ENCODE measurements at regions not wholly inside any gene's neighbourhood (a gene's known extent, or its start where the extent isn't known, plus 50 kb on each side); places are given as distances from the start of the nearest gene placed in this dataset.
"Not testable (repeated sequence)": the region's sequence is repeated elsewhere in the genome, so short reads cannot be mapped to it uniquely, and the experiment has no call there.

DNA sequence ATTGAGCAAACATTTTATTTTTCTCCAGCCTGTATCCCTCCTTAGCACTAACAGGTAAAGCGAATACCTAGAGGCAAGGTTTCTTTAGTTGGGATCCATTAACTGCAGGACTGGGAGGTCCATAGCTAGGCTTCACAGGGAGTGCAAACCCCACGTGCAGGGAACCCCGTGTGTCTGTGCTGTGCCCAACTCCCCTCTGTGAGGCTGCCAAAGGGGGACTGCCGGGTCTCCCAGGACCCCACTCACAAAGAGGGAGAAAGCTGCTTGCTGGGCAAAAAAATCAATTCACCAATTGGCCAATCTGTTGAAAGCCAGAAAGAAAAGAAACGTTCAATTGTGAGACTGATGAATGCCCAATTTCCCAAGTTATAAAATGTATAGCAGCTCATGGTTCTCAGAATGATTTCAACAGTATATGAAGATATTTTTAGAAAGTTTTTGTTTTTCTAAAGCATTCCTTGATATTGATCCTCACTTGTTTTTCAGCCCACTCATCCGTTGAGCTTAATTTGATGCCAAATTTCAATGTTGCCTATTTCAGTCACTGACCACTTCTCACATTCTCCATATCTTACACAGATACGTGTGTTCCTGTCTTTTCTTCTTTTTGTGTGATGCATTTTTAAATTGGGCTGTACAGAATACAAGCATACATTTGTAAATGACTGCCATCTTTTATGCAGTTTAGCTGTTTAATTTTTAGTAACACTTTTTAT lies 202.7 kb upstream of the PRSS58 start:
- no peak for DNase-seq

DNA sequence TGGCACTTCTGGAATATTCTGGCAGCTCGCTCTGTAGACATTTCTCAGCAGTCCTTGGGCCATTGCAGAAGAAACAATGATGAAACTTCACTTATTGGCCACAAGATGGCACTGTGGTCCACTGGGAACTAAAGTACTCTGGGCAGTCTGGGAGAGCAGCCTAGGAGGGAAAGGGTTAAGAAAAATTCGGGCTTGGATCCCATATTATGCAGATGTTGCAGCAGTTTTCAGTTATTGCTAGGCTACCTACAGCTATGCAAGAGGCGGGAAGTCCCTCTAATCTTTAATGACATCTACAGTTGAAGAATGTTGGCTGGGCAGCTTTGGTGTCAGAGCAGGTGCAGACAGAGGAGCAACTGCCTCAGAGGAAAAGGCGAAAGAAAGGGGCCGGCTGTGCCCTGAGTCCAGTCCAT lies 201.7 kb upstream of the PRSS58 start:
- no peak for DNase-seq

DNA sequence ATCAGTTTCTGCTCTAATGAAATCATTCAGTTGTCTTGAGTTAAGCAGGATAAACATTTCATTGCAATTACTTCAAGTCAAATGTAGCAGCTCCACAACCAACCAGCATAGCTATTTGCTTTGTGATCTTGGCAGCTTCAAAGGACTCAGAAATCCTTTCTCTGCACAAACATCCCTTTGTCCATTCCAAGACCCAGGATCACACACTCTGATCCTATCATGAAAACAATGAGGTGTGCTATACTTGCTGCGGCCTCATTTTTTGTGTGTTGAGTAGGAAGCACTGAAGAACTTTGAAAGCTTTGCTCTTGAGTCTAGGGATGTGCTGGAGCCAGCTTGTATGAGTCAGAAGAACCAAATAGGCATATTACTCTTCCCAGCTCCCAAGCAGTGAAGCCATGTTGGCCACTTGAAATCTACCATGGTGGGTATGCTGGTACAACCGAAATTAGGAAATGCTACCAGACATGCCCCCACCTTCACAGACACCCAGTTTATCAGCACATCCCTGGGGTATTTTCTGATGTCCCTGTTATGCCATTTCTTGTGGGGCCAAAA lies 199.4 kb upstream of the PRSS58 start:
- DNase-seq, result no peak

DNA sequence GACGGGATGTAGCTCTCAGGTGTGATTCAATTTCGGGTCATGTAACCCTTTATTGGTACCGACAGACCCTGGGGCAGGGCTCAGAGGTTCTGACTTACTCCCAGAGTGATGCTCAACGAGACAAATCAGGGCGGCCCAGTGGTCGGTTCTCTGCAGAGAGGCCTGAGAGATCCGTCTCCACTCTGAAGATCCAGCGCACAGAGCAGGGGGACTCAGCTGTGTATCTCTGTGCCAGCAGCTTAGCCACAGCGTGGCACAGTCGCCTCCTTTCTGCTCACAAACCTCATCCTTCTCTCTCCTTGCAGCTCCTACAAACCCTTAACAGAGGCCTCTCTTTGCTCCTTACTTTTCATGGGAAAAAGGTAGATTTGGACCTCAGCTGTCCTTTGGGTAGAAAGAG lies 197.5 kb upstream of the PRSS58 start:
- no peak for DNase-seq

DNA sequence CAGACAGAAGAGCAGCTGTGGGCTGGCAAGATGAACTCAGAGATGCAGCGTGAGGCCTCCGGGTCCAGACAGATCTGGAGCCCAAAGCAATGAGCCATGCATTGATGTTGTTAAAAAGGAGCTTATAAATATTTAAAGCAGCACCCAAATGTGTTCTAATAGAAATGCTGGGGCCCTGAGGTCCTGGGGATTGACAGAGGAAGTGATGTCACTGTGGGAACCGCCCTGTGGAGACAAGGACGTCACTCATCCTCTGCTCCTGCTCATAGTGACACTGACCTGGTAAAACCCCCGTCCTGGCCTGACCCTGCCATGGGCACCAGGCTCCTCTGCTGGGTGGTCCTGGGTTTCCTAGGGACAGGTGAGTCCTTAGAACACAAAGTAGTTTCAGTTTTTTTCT lies 197.0 kb upstream of the PRSS58 start:
- no peak for DNase-seq

DNA sequence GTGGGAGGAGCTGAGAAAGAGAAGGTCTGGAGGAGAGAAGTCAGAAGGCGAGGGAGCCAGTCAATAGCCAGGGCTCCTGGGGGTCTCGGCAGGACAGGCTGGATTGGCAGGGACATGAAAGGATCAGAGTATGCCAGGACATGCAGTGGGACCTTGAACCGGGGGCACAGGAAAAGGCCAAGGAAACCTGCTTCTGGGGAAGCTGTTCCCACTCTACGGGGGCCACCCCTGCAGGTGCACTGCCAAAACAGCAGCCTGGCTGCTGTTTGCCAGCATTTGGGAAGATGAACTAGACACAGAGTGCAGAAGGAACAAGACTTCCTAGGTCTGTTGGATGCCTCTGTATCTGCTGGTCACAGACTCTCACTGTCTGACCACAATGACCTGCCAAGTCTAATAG lies 194.9 kb upstream of the PRSS58 start:
- no peak for DNase-seq

DNA sequence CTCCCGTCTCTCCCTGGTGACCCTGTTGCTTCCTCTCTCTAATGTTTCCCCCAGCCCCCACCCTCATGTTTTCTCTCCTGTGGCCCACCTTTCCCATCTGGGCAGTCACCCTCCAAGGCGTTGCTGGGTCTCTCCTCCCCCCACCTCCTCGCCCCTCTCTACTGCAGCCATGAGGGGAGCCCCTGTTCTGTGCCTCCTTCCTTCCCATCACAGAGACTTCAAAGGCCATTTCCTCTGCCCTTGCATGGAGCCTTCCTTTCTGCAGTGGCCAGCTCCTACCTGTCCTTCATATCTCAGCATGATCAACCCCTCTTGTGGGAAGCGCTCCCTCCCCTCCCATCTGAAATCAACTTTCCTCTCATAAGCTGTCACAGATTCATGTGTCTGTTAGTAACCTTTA lies 194.0 kb upstream of the PRSS58 start:
- no peak for DNase-seq

DNA sequence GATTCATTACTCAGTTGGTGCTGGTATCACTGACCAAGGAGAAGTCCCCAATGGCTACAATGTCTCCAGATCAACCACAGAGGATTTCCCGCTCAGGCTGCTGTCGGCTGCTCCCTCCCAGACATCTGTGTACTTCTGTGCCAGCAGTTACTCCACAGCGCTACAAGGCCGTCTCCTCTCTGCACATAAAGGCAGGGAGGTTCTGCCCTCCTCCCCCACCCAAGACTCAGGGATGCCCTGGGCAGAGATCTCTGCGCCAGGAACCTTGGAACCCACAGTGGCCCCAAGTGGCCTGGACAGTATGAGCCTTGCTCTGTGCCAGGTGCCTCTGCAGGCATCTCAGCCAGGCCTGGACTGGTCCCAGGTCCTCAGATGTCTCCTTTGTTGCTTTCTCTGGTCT lies 193.4 kb upstream of the PRSS58 start:
- DNase-seq, result no peak

DNA sequence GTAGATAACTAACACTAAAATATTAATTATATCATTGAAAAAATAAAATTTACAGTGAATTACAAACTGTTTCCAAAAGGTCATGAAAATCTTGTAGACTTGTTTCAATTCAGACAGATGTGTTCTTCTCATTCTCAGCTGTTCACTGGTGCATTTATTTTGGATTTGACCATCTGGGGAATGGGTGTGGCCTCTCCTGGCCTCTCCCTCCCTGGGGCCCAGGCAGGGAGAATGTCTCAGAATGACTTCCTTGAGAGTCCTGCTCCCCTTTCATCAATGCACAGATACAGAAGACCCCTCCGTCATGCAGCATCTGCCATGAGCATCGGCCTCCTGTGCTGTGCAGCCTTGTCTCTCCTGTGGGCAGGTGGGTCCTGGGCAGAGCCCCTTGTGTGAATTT lies 192.8 kb upstream of the PRSS58 start:
- no peak for DNase-seq

DNA sequence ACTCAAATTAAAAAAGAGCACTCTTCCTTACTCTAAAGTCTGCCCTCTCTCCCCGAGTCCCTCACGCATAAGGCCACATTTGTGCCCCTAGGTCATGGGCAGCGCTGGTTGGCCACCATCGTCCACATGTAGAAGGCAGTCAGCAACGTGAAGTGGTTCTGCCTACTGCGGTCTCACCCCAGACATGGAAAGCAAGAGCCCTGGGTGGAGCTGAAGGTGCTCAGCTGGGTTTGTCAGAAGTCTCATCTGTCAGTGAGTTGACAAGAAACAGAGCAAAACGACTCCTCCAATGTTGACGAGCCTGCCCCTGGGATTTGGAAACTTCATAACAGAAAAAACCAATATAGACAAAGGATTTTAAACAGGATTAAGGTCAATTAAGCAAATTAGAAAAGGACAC lies 192.3 kb upstream of the PRSS58 start:
- DNase-seq, result no peak

DNA sequence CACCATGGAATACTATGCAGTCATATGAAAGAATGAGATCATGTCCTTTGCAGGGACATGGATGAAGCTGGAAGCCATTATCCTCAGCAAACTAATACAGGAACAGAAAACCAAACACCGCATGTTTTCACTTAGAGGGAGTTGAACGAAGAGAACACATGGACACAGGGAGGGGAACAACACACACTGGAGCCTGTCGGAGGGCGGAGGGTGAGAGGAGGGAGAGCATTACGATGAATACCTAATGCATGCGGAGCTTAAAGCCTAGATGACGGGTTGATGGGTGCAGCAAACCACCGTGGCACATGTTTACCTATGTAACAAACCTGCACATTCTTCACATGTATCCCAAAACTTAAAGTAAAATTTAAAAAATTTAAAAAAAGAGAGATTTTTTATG lies 191.0 kb upstream of the PRSS58 start:
- DNase-seq, result not testable (repeated sequence)

DNA sequence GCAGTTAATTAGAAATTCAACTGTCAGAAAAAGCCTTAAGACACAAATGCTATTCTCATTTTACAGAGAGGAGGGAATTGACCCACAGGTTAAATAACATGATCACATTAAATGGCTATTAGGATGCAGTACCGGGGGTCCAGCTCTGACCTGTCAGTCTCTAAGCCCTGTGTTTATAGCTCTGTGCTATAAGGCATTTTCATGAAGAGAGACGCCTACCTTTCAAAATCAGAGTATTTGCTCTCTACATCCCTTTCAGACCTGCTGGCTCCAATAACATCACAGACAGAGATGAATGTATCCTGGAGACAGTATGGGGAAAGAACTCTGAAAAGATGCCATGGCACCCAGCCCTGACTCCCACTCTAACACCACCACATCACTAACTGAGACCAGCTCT lies 189.9 kb upstream of the PRSS58 start:
- no peak for DNase-seq

DNA sequence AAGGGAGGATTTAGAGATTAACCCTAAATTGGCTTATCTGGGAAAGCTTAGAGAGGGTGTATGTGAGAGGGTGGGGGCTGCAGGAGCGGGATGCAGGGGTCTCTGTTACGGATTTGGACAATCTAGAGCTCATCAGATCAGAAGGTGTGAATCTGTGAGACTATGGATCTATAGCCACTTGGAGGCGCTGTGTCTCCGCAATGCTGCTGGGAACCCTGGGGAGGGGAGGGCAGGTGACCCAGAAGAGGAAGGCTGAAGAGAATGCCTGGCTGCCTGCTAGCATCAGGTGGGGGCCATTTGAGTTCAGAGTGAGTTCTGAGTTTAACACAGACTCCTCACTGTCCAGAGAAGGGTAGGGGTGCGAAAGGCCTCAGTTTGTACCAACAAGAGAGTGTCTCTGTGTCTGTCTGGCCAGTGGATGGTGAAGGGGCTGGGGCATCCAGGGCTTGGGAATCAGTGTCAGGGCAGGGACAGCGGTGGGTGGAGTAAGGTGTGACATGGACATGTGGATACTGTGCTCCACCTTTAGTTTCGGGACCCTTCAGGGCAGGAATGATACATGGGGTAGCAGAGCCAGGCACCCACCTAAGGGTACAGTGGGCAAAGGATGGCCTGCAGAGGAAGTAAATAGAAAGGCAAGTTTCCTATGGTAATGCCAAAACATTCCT lies 187.3 kb upstream of the PRSS58 start:
- peak; percentile 34 for DNase-seq

DNA sequence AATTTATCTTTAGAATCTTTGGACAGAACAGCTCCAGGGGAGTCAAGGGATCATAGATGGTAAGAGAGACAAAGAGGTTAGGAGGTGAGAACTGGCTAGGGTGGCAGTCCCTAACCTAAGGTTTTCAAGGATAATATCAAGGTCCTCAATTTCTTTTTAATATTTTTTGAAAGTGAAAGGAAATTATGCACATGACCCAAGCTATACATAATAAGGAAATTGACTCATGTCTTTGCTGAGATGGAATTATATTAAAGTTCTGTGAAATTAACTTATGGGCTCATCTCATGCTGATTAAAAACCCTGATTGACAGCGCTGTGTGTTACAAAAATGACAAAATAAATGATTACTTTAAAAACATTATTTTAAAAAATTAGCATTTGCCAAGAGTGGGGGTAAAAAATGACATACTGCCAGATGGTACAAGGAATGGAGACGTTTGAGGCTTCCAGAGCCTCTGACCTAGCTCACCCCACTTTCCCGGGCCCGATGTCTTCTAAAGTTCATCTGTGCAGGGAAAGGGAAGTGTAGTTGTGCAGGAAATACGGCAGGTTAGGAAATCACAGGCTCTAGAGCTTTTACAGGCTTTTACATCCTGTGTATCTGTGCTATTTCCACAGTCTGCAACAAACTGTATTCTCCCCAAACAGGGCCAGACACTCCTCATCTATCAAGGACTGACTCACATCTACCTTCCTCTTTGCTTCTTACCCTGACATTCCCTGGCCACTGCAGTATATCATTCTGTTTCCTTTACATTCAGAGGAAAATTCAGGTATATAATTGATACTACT lies 185.6 kb upstream of the PRSS58 start:
- no peak for DNase-seq

DNA sequence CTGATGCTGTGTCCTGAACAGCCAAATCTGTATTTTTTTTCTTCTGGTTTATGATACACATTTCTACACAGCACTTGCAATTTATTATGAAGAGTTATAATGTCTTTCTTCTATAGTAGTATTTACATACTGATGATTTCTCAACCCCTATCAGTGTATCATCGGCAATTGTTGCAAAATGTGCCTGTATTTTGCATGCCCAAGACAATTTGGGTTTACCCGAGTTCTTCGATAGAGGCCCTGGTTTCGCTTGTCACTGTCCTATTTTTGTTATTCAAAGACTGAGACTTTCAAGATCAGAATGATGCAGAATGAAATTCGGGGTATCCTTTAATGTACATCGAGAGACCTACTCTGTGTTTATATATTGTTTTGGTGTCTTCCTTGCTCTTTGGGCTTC lies 184.5 kb upstream of the PRSS58 start:
- no peak for DNase-seq

DNA sequence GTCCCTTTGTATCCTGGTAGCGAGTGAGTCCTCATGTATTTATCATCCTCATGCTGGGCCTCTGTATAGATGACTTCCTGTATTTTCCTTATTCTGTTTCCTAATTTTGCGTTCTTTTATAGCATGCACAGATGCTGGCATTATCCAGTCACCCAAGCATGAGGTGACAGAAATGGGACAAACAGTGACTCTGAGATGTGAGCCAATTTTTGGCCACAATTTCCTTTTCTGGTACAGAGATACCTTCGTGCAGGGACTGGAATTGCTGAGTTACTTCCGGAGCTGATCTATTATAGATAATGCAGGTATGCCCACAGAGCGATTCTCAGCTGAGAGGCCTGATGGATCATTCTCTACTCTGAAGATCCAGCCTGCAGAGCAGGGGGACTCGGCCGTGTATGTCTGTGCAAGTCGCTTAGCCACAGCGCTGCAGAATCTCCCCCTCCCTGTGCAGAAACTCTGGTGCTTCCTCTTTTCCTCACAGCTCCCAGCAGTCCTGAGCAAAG lies 183.1 kb upstream of the PRSS58 start:
- DNase-seq, result no peak

DNA sequence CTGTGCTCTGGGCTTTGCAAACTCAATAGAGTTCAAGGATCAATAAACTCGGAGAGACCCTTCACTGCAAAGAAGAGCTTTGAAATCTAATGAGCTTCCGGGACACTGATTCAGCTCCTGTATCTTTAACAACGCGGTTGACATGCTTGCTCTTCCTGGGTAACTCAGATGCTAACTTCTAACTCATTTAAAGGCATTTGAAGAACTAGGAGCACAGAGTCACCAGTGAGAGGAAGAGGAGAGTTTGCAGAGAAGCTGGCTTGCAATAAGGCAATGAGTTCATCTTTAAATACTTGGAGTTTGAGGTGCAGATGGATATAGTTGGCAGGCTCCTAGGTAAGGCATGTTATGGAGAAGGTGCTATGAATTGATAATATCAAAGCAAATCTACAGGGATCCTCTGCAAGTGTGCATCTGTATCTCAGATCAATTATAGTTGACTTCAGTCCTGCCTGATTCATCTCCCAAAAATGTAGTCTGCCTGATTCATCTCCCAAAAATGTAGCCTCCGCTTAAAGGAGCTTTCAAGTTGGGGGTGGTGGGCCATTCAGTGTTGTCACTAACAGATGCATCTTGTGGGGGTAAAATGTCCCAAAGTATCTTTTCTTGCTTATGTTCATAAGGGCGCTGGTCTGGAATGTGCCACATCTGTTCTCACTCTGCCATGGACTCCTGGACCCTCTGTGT lies 182.5 kb upstream of the PRSS58 start:
- no peak for DNase-seq

DNA sequence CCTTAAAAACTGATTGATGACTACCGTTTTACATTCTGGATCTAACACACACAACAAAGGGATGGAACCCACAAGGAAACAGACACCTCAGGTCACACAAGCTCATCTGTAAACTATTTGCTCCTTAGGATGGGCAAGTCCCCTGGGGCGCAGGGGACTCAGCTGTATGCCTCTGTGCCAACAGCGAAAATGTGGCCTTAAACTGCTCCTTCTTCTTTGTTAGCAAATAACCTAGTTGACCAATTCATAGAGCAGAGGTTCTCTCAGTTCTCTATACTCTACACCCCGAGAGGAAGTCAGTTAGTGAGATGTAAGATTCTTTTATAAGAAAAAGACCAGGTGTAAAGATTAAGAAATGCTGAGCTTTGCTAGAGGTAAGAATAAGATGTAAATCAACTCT lies 181.9 kb upstream of the PRSS58 start:
- no peak for DNase-seq

DNA sequence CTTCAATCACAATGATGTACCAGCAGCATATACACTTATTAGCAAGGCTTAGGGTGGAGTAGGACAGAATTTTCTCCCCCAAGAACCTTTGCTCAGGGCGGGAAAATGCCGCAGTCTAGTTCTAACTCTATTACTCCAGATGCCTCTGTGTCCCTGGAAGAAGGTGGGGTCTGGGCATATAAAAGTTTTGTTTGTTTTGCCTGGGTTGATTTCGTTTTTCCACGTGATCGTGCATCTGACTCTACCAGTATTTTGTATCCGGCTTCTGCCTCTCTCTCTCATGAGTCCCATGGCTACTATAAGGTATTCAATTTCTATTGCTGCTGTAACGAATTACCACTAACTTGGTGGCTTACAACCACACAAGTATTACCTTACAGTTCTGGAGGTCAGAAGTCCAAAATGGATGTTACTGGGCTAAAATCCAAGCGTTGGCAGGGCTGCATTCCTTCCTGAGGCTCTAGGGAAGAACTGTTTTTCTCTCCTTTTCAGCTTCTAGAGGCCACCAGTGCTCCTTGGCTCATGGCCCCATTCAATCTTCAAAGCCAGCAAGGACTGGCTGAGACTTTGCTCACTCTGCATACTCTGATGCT lies 181.2 kb upstream of the PRSS58 start:
- no peak for DNase-seq

DNA sequence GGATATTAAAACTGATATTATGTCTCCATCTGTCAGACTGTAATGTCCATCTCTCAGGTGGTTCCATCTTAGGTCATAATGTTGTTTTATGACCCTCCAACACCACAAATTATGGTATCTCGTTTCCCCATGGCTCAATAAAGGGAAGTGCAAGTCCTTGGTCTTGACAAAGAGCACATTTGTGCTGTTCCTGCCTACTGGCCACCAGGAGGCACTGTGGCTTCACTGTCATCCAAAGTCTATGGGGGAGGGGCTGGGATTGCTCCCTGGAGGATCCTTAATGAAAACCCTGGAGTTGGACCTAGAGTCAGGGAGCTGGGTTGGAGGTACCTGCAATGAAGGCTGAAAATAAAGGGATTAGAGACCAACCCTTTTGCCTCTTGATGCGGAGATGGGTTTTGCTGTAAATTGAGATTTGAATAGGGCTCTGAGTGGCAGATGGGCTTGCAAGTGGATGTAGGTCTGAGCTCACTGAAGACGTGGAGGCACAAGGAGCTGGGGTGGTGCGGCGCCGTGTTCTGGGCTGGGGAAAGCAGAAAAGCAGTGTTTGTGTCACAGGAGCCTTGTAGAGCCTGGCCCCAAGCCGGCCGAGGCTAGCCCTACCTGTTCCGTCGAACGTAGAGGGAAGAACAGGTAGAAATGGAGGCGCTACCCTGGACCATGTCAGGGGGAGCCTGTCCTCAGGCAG lies 180.5 kb upstream of the PRSS58 start:
- DNase-seq, result no peak

DNA sequence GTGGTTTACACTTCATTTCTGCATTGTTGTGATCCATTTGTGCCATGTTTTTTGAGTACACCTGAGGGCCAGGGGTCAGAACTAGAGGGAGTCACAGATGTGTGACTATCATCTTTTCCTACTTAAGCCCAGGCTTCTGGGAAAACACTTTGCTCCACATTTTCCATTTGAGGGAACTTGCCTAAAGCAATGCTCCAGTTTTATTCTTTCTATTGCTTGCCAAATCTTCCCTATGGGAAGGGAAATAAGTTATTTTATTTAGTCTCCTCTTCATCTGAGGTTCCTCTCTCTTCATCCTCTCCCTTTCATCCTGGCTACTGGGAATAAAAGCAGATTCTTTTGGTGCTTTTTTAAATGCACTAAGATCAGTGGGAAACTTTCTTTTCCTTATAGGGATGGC lies 179.9 kb upstream of the PRSS58 start:
- no peak for DNase-seq

DNA sequence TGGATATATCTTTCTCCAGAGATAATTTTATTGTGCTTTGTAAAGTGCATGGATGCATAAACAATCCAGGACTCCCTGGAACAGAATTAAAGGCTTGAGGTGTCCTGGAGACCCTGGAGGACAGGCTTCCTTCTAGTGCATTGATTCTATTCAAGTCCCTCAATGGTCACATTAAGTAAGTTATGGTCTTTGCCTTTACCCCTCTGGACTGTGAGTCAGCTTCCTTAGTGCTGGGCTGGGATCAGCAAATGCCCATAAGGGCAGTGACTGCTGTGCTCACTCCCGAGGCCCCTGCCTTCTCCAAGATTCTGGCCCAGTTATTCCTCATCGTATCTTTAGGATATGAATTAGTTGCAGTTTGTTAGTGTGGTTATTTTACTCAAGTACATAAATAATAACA lies 178.7 kb upstream of the PRSS58 start:
- no peak for DNase-seq
